WERI-Rb-1 (cell line): ENCODE measurements at regions not wholly inside any gene's neighbourhood (a gene's known extent, or its start where the extent isn't known, plus 50 kb on each side); places are given as distances from the start of the nearest gene placed in this dataset.

Source experiments
- DNase-seq: peaks from one replicate; pipeline ENCODE4 v3.0.0-alpha.2; 2020
- H3K27ac ChIP-seq: fragments of 250-450 bp; sonication (Bioruptor Pico); 2 replicates; pipeline ENCODE4 v1.5.1; 2020; ENCODE audit warnings: mild to moderate bottlenecking, moderate library complexity
- H3K27me3 ChIP-seq: fragments of 250-450 bp; sonication (Bioruptor Pico); 2 replicates; pipeline ENCODE4 v1.5.1; 2021; ENCODE audit warnings: mild to moderate bottlenecking, low read depth, moderate library complexity; ENCODE audit not compliant: insufficient read depth, severe bottlenecking
- H3K36me3 ChIP-seq: fragments of 250-450 bp; sonication (Bioruptor Pico); 2 replicates; pipeline ENCODE4 v1.5.1; 2020; ENCODE audit warnings: mild to moderate bottlenecking, moderate library complexity
- H3K4me3 ChIP-seq: 2 replicates; pipeline ENCODE4 v1.5.1; 2011; ENCODE audit warnings: low read depth, mild to moderate bottlenecking, control low read depth, low read length
- H3K9me3 ChIP-seq: fragments of 250-450 bp; sonication (Bioruptor Pico); 2 replicates; pipeline ENCODE4 v1.5.1; 2021; ENCODE audit warnings: mild to moderate bottlenecking, moderate library complexity; ENCODE audit not compliant: severe bottlenecking
- TF ChIP-seq, protein P1 (sequence below): IDR thresholded peaks from 2 replicates; pipeline ENCODE4 v1.5.1; 2011; ENCODE audit warnings: low read depth, mild to moderate bottlenecking, control low read depth, inconsistent platforms, low read length

DNA sequence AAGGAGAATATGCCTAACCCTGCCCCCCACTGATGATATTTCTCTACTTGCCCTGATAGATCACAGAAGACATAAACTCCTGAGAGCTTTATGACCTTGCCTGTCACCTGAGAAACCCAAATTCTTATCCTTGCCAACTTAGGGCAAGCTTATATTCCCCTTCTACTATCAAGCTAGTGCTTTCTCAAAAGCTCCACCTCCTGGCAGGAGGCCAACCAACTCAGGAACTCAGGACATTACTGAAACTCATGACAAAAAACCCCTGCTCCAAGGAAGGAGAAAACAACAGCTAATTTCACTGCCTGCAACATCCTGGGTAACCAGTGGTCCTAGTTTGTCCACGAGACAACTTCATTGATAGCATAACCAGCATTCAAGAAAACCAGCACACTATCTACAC, 60.9 kb upstream of the FSCB start:
- no peaks in the 10 kb centered on the region for H3K9me3 ChIP-seq
- H3K36me3 ChIP-seq, result no peaks in the 10 kb centered on the region
- H3K4me3 ChIP-seq, result no peak overlapping the region
- TF ChIP-seq, protein P1, sequence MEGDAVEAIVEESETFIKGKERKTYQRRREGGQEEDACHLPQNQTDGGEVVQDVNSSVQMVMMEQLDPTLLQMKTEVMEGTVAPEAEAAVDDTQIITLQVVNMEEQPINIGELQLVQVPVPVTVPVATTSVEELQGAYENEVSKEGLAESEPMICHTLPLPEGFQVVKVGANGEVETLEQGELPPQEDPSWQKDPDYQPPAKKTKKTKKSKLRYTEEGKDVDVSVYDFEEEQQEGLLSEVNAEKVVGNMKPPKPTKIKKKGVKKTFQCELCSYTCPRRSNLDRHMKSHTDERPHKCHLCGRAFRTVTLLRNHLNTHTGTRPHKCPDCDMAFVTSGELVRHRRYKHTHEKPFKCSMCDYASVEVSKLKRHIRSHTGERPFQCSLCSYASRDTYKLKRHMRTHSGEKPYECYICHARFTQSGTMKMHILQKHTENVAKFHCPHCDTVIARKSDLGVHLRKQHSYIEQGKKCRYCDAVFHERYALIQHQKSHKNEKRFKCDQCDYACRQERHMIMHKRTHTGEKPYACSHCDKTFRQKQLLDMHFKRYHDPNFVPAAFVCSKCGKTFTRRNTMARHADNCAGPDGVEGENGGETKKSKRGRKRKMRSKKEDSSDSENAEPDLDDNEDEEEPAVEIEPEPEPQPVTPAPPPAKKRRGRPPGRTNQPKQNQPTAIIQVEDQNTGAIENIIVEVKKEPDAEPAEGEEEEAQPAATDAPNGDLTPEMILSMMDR, result no peak
- no peak overlapping the region for H3K27ac ChIP-seq
- DNase-seq, result no peak
- H3K27me3 ChIP-seq, result peaks cover 19% of the 10 kb centered on the region

- H3K9me3 ChIP-seq, result no peaks in the 10 kb centered on the region
- H3K27ac ChIP-seq, result no peak overlapping the region
- peaks cover 24% of the 10 kb centered on the region for H3K27me3 ChIP-seq
- H3K36me3 ChIP-seq, result no peaks in the 10 kb centered on the region
- TF ChIP-seq, protein P1, result no peak
- no peak for DNase-seq
- no peak overlapping the region for H3K4me3 ChIP-seq
These were observed 58.9 kb upstream of the FSCB start for GRCh38 chr14:44565968-44566367.

DNA sequence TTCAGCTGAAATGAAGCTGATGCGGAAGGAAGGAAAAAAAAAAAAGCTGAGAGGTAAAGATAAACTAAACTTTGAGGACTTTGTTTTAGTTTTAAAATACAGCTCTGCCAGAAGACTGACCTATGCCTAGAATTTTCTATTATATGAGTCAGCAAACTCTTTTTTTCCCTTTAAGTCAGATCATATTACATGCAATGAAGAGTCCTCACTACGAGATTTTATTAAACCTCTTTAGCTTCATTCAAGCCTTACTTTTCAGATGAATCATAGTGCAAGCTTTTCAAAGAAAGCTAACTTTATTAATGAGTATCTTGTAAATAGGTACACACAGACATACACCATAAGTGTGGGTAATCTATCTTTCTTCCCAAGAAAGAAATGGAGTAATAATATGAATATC, 57.8 kb upstream of the FSCB start:
- peaks cover 32% of the 10 kb centered on the region for H3K27me3 ChIP-seq

More for the DNA sequence above, 57.8 kb upstream of the FSCB start:
- no peak for DNase-seq
- H3K36me3 ChIP-seq, result no peaks in the 10 kb centered on the region
- H3K27ac ChIP-seq, result no peak overlapping the region
- no peaks in the 10 kb centered on the region for H3K9me3 ChIP-seq
- no peak overlapping the region for H3K4me3 ChIP-seq
- TF ChIP-seq, protein P1, result no peak
